ENCODE measurements at regions not wholly inside any gene's neighbourhood (a gene's known extent, or its start where the extent isn't known, plus 50 kb on each side); places are given as distances from the start of the nearest gene placed in this dataset.

- TF ChIP-seq CREB1 (IDR thresholded peaks at IDR 0.05; ENCODE audit: low read depth) (no peak), CEBPB (IDR thresholded peaks at IDR 0.05) (no peak), TAF1 (IDR thresholded peaks at IDR 0.05; ENCODE audit: low read depth) (no peak), TCF12 (IDR thresholded peaks at IDR 0.05; ENCODE audit: low read depth) (no peak), REST (IDR thresholded peaks at IDR 0.05; ENCODE audit: low read depth) (peak; percentile 86), MAX (IDR thresholded peaks at IDR 0.05) (no peak), TEAD4 (IDR thresholded peaks at IDR 0.05) (no peak), NFIC (IDR thresholded peaks at IDR 0.05) (no peak)
Measured at GRCh38 chr1:5001466-5001865, 347.1 kb downstream of the AJAP1 start.

- no peak for TF ChIP-seq NFIC (IDR thresholded peaks at IDR 0.05)
- TF ChIP-seq TAF1 (IDR thresholded peaks at IDR 0.05; ENCODE audit: low read depth) = no peak
- no peak for TF ChIP-seq FOXM1 (IDR thresholded peaks at IDR 0.05; ENCODE audit: borderline replicate concordance, low read depth)
- TF ChIP-seq REST (IDR thresholded peaks at IDR 0.05; ENCODE audit: low read depth) = no peak
- TF ChIP-seq RAD21 (IDR thresholded peaks at IDR 0.05; ENCODE audit: low read depth) = no peak
- TF ChIP-seq EGR1 (IDR thresholded peaks at IDR 0.05) = no peak
- TF ChIP-seq TCF12 (IDR thresholded peaks at IDR 0.05; ENCODE audit: low read depth) = no peak
- no peak for TF ChIP-seq EP300 (IDR thresholded peaks at IDR 0.05; ENCODE audit: borderline replicate concordance)
- TF ChIP-seq USF1 (IDR thresholded peaks at IDR 0.05) = no peak
Measured at GRCh38 chr1:4986306-4986705, 331.9 kb downstream of the AJAP1 start.

GRCh38 chr1:4984841-4985240, 330.4 kb downstream of the AJAP1 start:
- TF ChIP-seq ZBTB7A (IDR thresholded peaks at IDR 0.05; ENCODE audit: low read depth) (no peak), TEAD4 (IDR thresholded peaks at IDR 0.05) (no peak), CREB1 (IDR thresholded peaks at IDR 0.05; ENCODE audit: low read depth) (no peak), CEBPB (IDR thresholded peaks at IDR 0.05) (no peak), TCF12 (IDR thresholded peaks at IDR 0.05; ENCODE audit: low read depth) (no peak), NFIC (IDR thresholded peaks at IDR 0.05) (no peak), YY1 (IDR thresholded peaks at IDR 0.05; ENCODE audit: low read depth) (no peak), TAF1 (IDR thresholded peaks at IDR 0.05; ENCODE audit: low read depth) (no peak), EGR1 (IDR thresholded peaks at IDR 0.05) (no peak), EP300 (IDR thresholded peaks at IDR 0.05; ENCODE audit: borderline replicate concordance) (no peak), REST (IDR thresholded peaks at IDR 0.05; ENCODE audit: low read depth) (no peak), FOXM1 (IDR thresholded peaks at IDR 0.05; ENCODE audit: borderline replicate concordance, low read depth) (no peak)

GRCh38 chr1:4980211-4980610, 325.8 kb downstream of the AJAP1 start:
- TF ChIP-seq MAX (IDR thresholded peaks at IDR 0.05) (no peak), EP300 (IDR thresholded peaks at IDR 0.05; ENCODE audit: borderline replicate concordance) (no peak), TAF1 (IDR thresholded peaks at IDR 0.05; ENCODE audit: low read depth) (no peak), FOXM1 (IDR thresholded peaks at IDR 0.05; ENCODE audit: borderline replicate concordance, low read depth) (no peak), NFIC (IDR thresholded peaks at IDR 0.05) (no peak), EGR1 (IDR thresholded peaks at IDR 0.05) (no peak), TCF12 (IDR thresholded peaks at IDR 0.05; ENCODE audit: low read depth) (no peak), ZBTB7A (IDR thresholded peaks at IDR 0.05; ENCODE audit: low read depth) (no peak), USF1 (IDR thresholded peaks at IDR 0.05) (no peak), REST (IDR thresholded peaks at IDR 0.05; ENCODE audit: low read depth) (no peak), TEAD4 (IDR thresholded peaks at IDR 0.05) (no peak), CREB1 (IDR thresholded peaks at IDR 0.05; ENCODE audit: low read depth) (no peak), YY1 (IDR thresholded peaks at IDR 0.05; ENCODE audit: low read depth) (no peak), CEBPB (IDR thresholded peaks at IDR 0.05) (no peak), RAD21 (IDR thresholded peaks at IDR 0.05; ENCODE audit: low read depth) (no peak)

Data from Ishikawa (cell line).